NCI-H1436 treated with DMSO at 0.1 percent for 48 hours (cell line): ENCODE measurements at regions not wholly inside any gene's neighbourhood (a gene's known extent, or its start where the extent isn't known, plus 50 kb on each side); places are given as distances from the start of the nearest gene placed in this dataset.

Experiments used
- DNase-seq: peaks from one replicate; lab custom pipeline; 2025; lab: John Stamatoyannopoulos, UW

GRCh38 chr5:27403243-27403882, 365.0 kb upstream of the CDH9 start:
- no peak for DNase-seq

- no peak for DNase-seq
Measured at GRCh38 chr5:27402828-27403227, 364.4 kb upstream of the CDH9 start.

GRCh38 chr5:27396998-27397397, 358.6 kb upstream of the CDH9 start:
- DNase-seq, result no peak

- no peak for DNase-seq
Measured at GRCh38 chr5:27392716-27393115, 354.3 kb upstream of the CDH9 start.

- no peak for DNase-seq
Measured at GRCh38 chr5:27389696-27390095, 351.3 kb upstream of the CDH9 start.

- DNase-seq, result no peak
Measured at GRCh38 chr5:27388755-27389154, 350.4 kb upstream of the CDH9 start.

GRCh38 chr5:27387535-27388073, 349.2 kb upstream of the CDH9 start:
- DNase-seq, result no peak

- no peak for DNase-seq
Measured at GRCh38 chr5:27381686-27382085, 343.3 kb upstream of the CDH9 start.

GRCh38 chr5:27377626-27378025, 339.2 kb upstream of the CDH9 start:
- DNase-seq, result no peak

- no peak for DNase-seq
Measured at GRCh38 chr5:27353970-27354369, 315.6 kb upstream of the CDH9 start.

GRCh38 chr5:27353540-27353939, 315.2 kb upstream of the CDH9 start:
- DNase-seq, result no peak

- no peak for DNase-seq
Measured at GRCh38 chr5:27341342-27341741, 303.0 kb upstream of the CDH9 start.

- DNase-seq, result no peak
Measured at GRCh38 chr5:27336817-27337216, 298.4 kb upstream of the CDH9 start.

GRCh38 chr5:27328480-27328879, 290.1 kb upstream of the CDH9 start:
- no peak for DNase-seq

- DNase-seq, result no peak
Measured at GRCh38 chr5:27325513-27325912, 287.1 kb upstream of the CDH9 start.

GRCh38 chr5:27318701-27319100, 280.3 kb upstream of the CDH9 start:
- no peak for DNase-seq

- no peak for DNase-seq
Measured at GRCh38 chr5:27316271-27316650, 277.9 kb upstream of the CDH9 start.

- DNase-seq, result peak; percentile 26
Measured at GRCh38 chr5:27315363-27316270, 277.2 kb upstream of the CDH9 start.

GRCh38 chr5:27313549-27313948, 275.2 kb upstream of the CDH9 start:
- no peak for DNase-seq

- no peak for DNase-seq
Measured at GRCh38 chr5:27312291-27312893, 274.0 kb upstream of the CDH9 start.

GRCh38 chr5:27311544-27311943, 273.2 kb upstream of the CDH9 start:
- DNase-seq, result no peak

- no peak for DNase-seq
Measured at GRCh38 chr5:27308153-27308552, 269.8 kb upstream of the CDH9 start.

- DNase-seq, result no peak
Measured at GRCh38 chr5:27290172-27290571, 251.8 kb upstream of the CDH9 start.
